ENCODE measurements at regions not wholly inside any gene's neighbourhood (a gene's known extent, or its start where the extent isn't known, plus 50 kb on each side); places are given as distances from the start of the nearest gene placed in this dataset.

GRCh38 chr1:79568411-79568810, 561.9 kb upstream of the ADGRL4 start:
- no peak for TF ChIP-seq CTCF (IDR thresholded peaks at IDR 0.05; ENCODE audit: low read length)
- no peak for TF ChIP-seq EZH2 (IDR thresholded peaks at IDR 0.05; ENCODE audit: borderline replicate concordance, low read length)
